ENCODE measurements at regions not wholly inside any gene's neighbourhood (a gene's known extent, or its start where the extent isn't known, plus 50 kb on each side); places are given as distances from the start of the nearest gene placed in this dataset.

DNA sequence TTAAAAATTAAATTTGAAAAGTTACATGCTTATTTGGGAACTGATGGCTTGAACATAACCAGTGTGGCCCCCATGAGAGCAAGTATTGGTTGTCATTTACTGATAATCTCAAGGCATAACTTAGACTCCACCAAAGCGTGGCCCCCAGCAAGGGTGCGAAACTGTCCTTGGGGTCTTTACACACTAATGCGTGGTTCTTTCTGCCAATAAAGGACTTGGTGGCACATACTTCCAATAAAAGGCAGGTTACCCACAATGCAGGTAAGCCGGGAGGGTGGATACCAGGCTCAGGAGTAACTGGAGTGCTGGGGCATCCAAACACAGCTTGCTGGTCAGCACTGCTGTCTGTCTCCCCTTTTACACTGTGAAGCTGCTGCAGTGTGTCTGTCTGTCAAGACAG lies 278.2 kb upstream of the NCKAP5 start:
- in situ Hi-C loops (cut with HindIII; ENCODE audit: low sequenced_read_pairs): no loop called here
- H3K4me3 ChIP-seq (ENCODE audit: low read depth, low read length): no peak overlapping the region
- no peak for TF ChIP-seq CTCF (IDR thresholded peaks at IDR 0.05; ENCODE audit: low read depth, low read length, missing control alignments)
- no peak for DNase-seq (ENCODE audit: low read depth)

GRCh38 chr2:133847591-133847990 lies 279.3 kb upstream of the NCKAP5 start:
- TF ChIP-seq CTCF (IDR thresholded peaks at IDR 0.05; ENCODE audit: low read depth, low read length, missing control alignments): no peak
- no peak for DNase-seq (ENCODE audit: low read depth)
- in situ Hi-C loops (cut with HindIII; ENCODE audit: low sequenced_read_pairs): no loop called here
- no peak overlapping the region for H3K4me3 ChIP-seq (ENCODE audit: low read depth, low read length)

- DNase-seq (ENCODE audit: low read depth): no peak
- in situ Hi-C loops (cut with HindIII; ENCODE audit: low sequenced_read_pairs): no loop called here
- no peak for TF ChIP-seq CTCF (IDR thresholded peaks at IDR 0.05; ENCODE audit: low read depth, low read length, missing control alignments)
- H3K4me3 ChIP-seq (ENCODE audit: low read depth, low read length): no peak overlapping the region
Measured at GRCh38 chr2:133848111-133848649, 279.9 kb upstream of the NCKAP5 start.

DNA sequence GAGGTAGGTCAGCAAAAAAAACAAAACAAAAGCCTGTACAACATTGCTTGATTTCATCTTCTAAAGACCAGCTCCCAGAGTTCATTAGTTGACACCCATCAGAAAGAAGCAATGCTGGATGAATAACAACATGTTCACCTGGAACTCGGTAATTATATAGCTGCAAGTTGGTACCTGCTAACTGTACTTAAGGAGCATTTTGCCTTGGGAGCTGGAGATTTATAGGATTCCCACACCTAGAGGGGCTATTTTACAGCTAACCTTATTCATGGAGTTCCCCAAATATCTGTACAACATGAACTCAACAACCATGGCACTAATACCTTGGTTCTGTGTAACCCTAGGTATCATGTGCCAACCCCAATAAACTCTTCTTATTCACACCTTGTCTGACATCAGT lies 281.1 kb upstream of the NCKAP5 start:
- no peak overlapping the region for H3K4me3 ChIP-seq (ENCODE audit: low read depth, low read length)
- TF ChIP-seq CTCF (IDR thresholded peaks at IDR 0.05; ENCODE audit: low read depth, low read length, missing control alignments): no peak
- DNase-seq (ENCODE audit: low read depth): no peak
- in situ Hi-C loops (cut with HindIII; ENCODE audit: low sequenced_read_pairs): no loop called here

DNA sequence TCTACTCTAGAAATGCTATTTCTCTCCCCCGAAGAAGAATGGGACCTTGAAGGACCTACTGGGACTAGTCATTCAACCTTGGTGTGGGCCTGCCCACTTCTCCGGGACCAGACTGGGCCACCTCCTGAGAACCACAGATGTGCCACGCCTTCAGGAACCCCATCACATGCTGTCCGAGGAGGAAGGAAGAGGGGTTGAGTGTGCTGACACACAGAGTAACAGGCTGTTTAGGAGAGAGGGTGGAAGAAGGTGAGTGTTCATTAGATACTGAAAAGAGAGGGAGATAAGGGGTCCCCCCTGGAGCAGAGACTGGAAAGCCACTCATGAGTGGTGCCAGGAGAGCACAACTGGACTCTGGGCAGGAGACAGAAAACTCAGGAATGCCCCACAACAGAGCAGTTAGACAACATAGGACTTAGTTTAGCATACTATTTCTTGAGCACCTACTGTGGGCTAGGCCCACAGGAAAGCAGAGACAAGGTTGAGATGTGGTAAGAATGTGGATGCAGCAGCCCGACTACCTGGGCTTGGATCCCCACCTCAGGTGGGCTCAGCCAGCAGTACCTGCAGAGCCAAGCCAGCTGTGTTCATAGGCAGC lies 286.4 kb upstream of the NCKAP5 start:
- no peak overlapping the region for H3K4me3 ChIP-seq (ENCODE audit: low read depth, low read length)
- no peak for TF ChIP-seq CTCF (IDR thresholded peaks at IDR 0.05; ENCODE audit: low read depth, low read length, missing control alignments)
- in situ Hi-C loops (cut with HindIII; ENCODE audit: low sequenced_read_pairs): no loop called here
- no peak for DNase-seq (ENCODE audit: low read depth)

DNA sequence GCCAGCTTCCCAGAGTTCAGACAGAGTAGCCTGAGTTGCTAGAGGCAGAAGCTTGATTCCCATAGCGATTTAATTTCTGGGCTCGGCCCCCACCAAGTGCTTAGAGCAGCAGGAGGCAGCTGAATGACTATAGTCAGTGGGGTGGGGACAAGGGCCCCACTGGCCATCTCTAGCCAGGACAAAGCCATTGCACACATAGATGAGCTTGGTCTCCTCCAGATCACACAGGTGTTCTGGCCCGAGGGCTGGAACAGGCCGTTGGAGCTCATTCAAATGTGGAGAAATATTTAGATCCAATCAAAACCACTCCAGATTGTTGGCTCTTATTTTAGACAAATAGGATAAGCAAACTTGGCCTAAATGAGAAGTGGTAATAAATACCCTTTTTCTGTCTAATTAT lies 287.3 kb upstream of the NCKAP5 start:
- in situ Hi-C loops (cut with HindIII; ENCODE audit: low sequenced_read_pairs): no loop called here
- no peak for DNase-seq (ENCODE audit: low read depth)
- H3K4me3 ChIP-seq (ENCODE audit: low read depth, low read length): no peak overlapping the region
- no peak for TF ChIP-seq CTCF (IDR thresholded peaks at IDR 0.05; ENCODE audit: low read depth, low read length, missing control alignments)

All from astrocyte of the cerebellum (primary cell).